Esophagus squamous epithelium (tissue), 4 donors: ENCODE measurements at regions not wholly inside any gene's neighbourhood (a gene's known extent, or its start where the extent isn't known, plus 50 kb on each side); places are given as distances from the start of the nearest gene placed in this dataset.

Source experiments
- CTCF ChIP-seq, 6 experiments: fragments of 450-650 bp in 4 of 6; fragments of 200-600 bp in 2 of 6; sonication (generic) in 2 of 6; IDR thresholded peaks; one replicate each; pipeline ENCODE4 v1.5.1; 2016 to 2019; ENCODE audit warnings: antibody characterized with exemption in 6 of 6, mild to moderate bottlenecking in 4 of 6, moderate library complexity in 4 of 6
- POLR2A ChIP-seq, 4 donors: fragments of 450-650 bp; IDR thresholded peaks; one replicate each; pipeline ENCODE4 v1.6.1; 2017; ENCODE audit warnings: antibody characterized with exemption in 4 of 4, mild to moderate bottlenecking in 4 of 4, moderate library complexity in 3 of 4

GRCh38 chr18:37641573-37641972, 76.0 kb upstream of the CELF4 start:
- TF ChIP-seq CTCF (IDR thresholded peaks at IDR 0.05) (no peak), POLR2A (IDR thresholded peaks at IDR 0.05) (no peak)
